SK-N-SH (cell line): ENCODE measurements at regions not wholly inside any gene's neighbourhood (a gene's known extent, or its start where the extent isn't known, plus 50 kb on each side); places are given as distances from the start of the nearest gene placed in this dataset.

Source experiments
- CTCF ChIA-PET: fragments of 300-600, 350-600 bp; formaldehyde crosslinking; extraction: SDS; loops from one replicate; lab custom pipeline; 2021; lab: Yijun Ruan, JAX
- POLR2A ChIA-PET: fragments of 350-600 bp; sonication (Branson Sonifier 250); formaldehyde crosslinking; extraction: SDS; loops from one replicate; lab custom pipeline; 2020; ENCODE audit warnings: antibody characterized with exemption, inconsistent platforms; lab: Yijun Ruan, JAX
- DNase-seq: peaks from one replicate; pipeline ENCODE4 v3.0.0; 2012
- H2AFZ ChIP-seq: fragments of 200-600 bp; sonication (generic); 2 replicates; pipeline ENCODE4 v1.8.1; 2016; ENCODE audit warnings: antibody characterized with exemption, mild to moderate bottlenecking, low read depth
- H3F3A ChIP-seq: fragments of 200-600 bp; sonication (generic); replicated peaks from 2 replicates; pipeline ENCODE3; 2016; ENCODE audit warnings: antibody characterized with exemption, mild to moderate bottlenecking; ENCODE audit not compliant: insufficient read depth
- H3K27ac ChIP-seq, 2 experiments: fragments of 200-500 bp in 1 of 2; fragments of 200-600 bp in 1 of 2; sonication (Bioruptor generic) in 1 of 2; sonication (generic), shearing (Covaris generic) in 1 of 2; 2 replicates each; pipeline versions ENCODE4 v1.5.1 to v1.6.1; 2014 to 2016; ENCODE audit warnings: low read depth in 2 of 2, inconsistent platforms in 1 of 2, low read length in 1 of 2, mild to moderate bottlenecking in 1 of 2, mixed read lengths in 1 of 2
- H3K27me3 ChIP-seq: fragments of 200-600 bp; sonication (generic), shearing (Covaris generic); 2 replicates; pipeline ENCODE4 v1.6.1; 2016; ENCODE audit warnings: mixed run types; ENCODE audit not compliant: insufficient read depth
- H3K36me3 ChIP-seq, 2 experiments: fragments of 200-500 bp in 1 of 2; fragments of 200-600 bp in 1 of 2; sonication (Bioruptor generic) in 1 of 2; sonication (generic) in 1 of 2; replicated peaks in 1 of 2; 2 replicates each; pipeline versions ENCODE3 to v1.5.1; 2014 to 2016; ENCODE audit warnings: low read length in 1 of 2, mild to moderate bottlenecking in 1 of 2; ENCODE audit not compliant: insufficient read depth in 2 of 2, control insufficient read depth in 1 of 2
- H3K4me1 ChIP-seq, 2 experiments: fragments of 200-500 bp in 1 of 2; fragments of 200-600 bp in 1 of 2; sonication (Bioruptor generic) in 1 of 2; sonication (generic), shearing (Covaris generic) in 1 of 2; 2 replicates each; pipeline versions ENCODE4 v1.5.1 to v1.6.1; 2014 to 2016; ENCODE audit warnings: low read depth in 1 of 2, low read length in 1 of 2, mixed run types in 1 of 2; ENCODE audit not compliant: insufficient read depth in 2 of 2, control insufficient read depth in 1 of 2
- H3K4me2 ChIP-seq: fragments of 200-600 bp; sonication (generic), shearing (Covaris generic); 2 replicates; pipeline ENCODE4 v1.6.1; 2017; ENCODE audit warnings: mixed run types
- H3K4me3 ChIP-seq, 2 experiments: fragments of 200-500 bp in 1 of 2; fragments of 200-600 bp in 1 of 2; sonication (Bioruptor generic) in 1 of 2; sonication (generic), shearing (Covaris generic) in 1 of 2; 2 replicates each; pipeline versions ENCODE4 v1.5.1 to v1.8.1; 2014 to 2016; ENCODE audit warnings: low read depth in 2 of 2, inconsistent platforms in 1 of 2, low read length in 1 of 2, mild to moderate bottlenecking in 1 of 2, mixed read lengths in 1 of 2, moderate library complexity in 1 of 2
- H3K79me2 ChIP-seq: fragments of 200-600 bp; sonication (generic); 2 replicates; pipeline ENCODE4 v1.8.1; 2017; ENCODE audit warnings: mild to moderate bottlenecking; ENCODE audit not compliant: insufficient read depth
- H3K9ac ChIP-seq: fragments of 200-600 bp; sonication (generic); 2 replicates; pipeline ENCODE4 v1.6.1; 2017; ENCODE audit warnings: mixed run types
- H3K9me2 ChIP-seq: fragments of 200-600 bp; sonication (generic); 2 replicates; pipeline ENCODE4 v1.6.1; 2017; ENCODE audit warnings: mixed run types
- H3K9me3 ChIP-seq: fragments of 200-600 bp; sonication (generic); 2 replicates; pipeline ENCODE4 v1.6.1; 2017; ENCODE audit warnings: mixed run types, mild to moderate bottlenecking, moderate library complexity
- H4K20me1 ChIP-seq: fragments of 200-600 bp; sonication (generic); 2 replicates; pipeline ENCODE4 v1.6.1; 2017; ENCODE audit warnings: mild to moderate bottlenecking, mixed run types; ENCODE audit not compliant: insufficient read depth
- CHD2 ChIP-seq: fragments of 150-350 bp; IDR thresholded peaks from 2 replicates; pipeline ENCODE4 v1.6.1; 2018; ENCODE audit warnings: low read length; ENCODE audit not compliant: partially characterized antibody
- CTCF ChIP-seq: fragments of 200-600 bp; sonication (generic); IDR thresholded peaks from 2 replicates; pipeline ENCODE4 v1.6.1; 2017; ENCODE audit warnings: antibody characterized with exemption, mild to moderate bottlenecking, moderate library complexity
- EP300 ChIP-seq, 2 experiments: IDR thresholded peaks; 2 replicates each; pipeline versions ENCODE4 v1.4.0 to v1.6.1; 2012; ENCODE audit warnings: borderline replicate concordance in 1 of 2, low read depth in 1 of 2, low read length in 1 of 2
- EZH2phosphoT487 ChIP-seq: fragments of 200-600 bp; sonication (generic); IDR thresholded peaks from 2 replicates; pipeline ENCODE4 v1.6.1; 2017; ENCODE audit warnings: low read depth, mixed run types, mild to moderate bottlenecking, antibody characterized with exemption, moderate library complexity, borderline replicate concordance
- FOSL2 ChIP-seq: IDR thresholded peaks from 2 replicates; pipeline ENCODE4 v1.4.0; 2012; ENCODE audit warnings: low read depth, mild to moderate bottlenecking, moderate library complexity, borderline replicate concordance
- GABPA ChIP-seq: IDR thresholded peaks from 2 replicates; pipeline ENCODE4 v1.4.0; 2012; ENCODE audit warnings: low read depth, mild to moderate bottlenecking
- IRF3 ChIP-seq: fragments of 150-350 bp; IDR thresholded peaks from 2 replicates; pipeline ENCODE4 v1.6.1; 2016; ENCODE audit warnings: mild to moderate bottlenecking, low read depth, low read length
- MEF2A ChIP-seq: IDR thresholded peaks from 2 replicates; pipeline ENCODE4 v1.4.0; 2012; ENCODE audit warnings: low read depth, borderline replicate concordance
- PBX3 ChIP-seq: IDR thresholded peaks from 2 replicates; pipeline ENCODE4; 2012
- RAD21 ChIP-seq: IDR thresholded peaks from 2 replicates; pipeline ENCODE4 v1.6.1; 2012; ENCODE audit warnings: mild to moderate bottlenecking, low read length
- RXRA ChIP-seq: IDR thresholded peaks from 2 replicates; pipeline ENCODE4 v1.4.0; 2012; ENCODE audit warnings: low read depth, mild to moderate bottlenecking, borderline replicate concordance
- SIN3A ChIP-seq: IDR thresholded peaks from 2 replicates; pipeline ENCODE4 v1.6.1; 2012; ENCODE audit warnings: low read depth, mild to moderate bottlenecking, low read length, moderate library complexity, borderline replicate concordance
- TAF1 ChIP-seq: IDR thresholded peaks from 2 replicates; pipeline ENCODE4 v1.6.1; 2012; ENCODE audit warnings: low read depth, mild to moderate bottlenecking, low read length, moderate library complexity, borderline replicate concordance
- TCF12 ChIP-seq: IDR thresholded peaks from 2 replicates; pipeline ENCODE4 v1.4.0; 2012
- TEAD4 ChIP-seq: IDR thresholded peaks from 2 replicates; pipeline ENCODE4 v1.4.0; 2012; ENCODE audit warnings: mild to moderate bottlenecking, borderline replicate concordance; ENCODE audit not compliant: insufficient read depth
- USF1 ChIP-seq: IDR thresholded peaks from 2 replicates; pipeline ENCODE4 v1.4.0; 2012; ENCODE audit warnings: low read depth, borderline replicate concordance
- USF2 ChIP-seq: fragments of 150-350 bp; IDR thresholded peaks from 2 replicates; pipeline ENCODE4 v1.6.1; 2017; ENCODE audit warnings: antibody characterized with exemption, low read length, low read depth, borderline replicate concordance
- ZBTB33 ChIP-seq: IDR thresholded peaks from 2 replicates; pipeline ENCODE4 v1.4.0; 2012; ENCODE audit warnings: low read depth, borderline replicate concordance
- WGBS: methylation state at CpG from one replicate; pipeline ENCODE4 v1.1.6; 2017; ENCODE audit warnings: low lambda C conversion rate; 5-methylcytosine and 5-hydroxymethylcytosine counted together

- no peak for DNase-seq
- CTCF ChIA-PET, result no interaction called here
Observed at GRCh38 chr2:200171731-200172482, 134.6 kb upstream of the SPATS2L start.

GRCh38 chr2:200172521-200172920 is 134.0 kb upstream of the SPATS2L start:
- no peak overlapping the region for H3K4me2 ChIP-seq
- no peaks in the 10 kb centered on the region for H4K20me1 ChIP-seq
- no peak overlapping the region for H3K9ac ChIP-seq
- no peaks in the 10 kb centered on the region for H3K4me1 ChIP-seq
- H2AFZ ChIP-seq, result no peak overlapping the region
- no peaks in the 10 kb centered on the region for H3K36me3 ChIP-seq
- no peak overlapping the region for H3K27ac ChIP-seq
- ChIA-PET POLR2A (no interaction called here), CTCF (no interaction called here)
- no peak overlapping the region for H3K4me3 ChIP-seq
- DNase-seq, result no peak
- no peaks in the 10 kb centered on the region for H3K79me2 ChIP-seq
- no peaks in the 10 kb centered on the region for H3F3A ChIP-seq
- no peak for TF ChIP-seq TCF12
- TF ChIP-seq EP300 (IDR thresholded peaks at IDR 0.05; ENCODE audit: borderline replicate concordance in 1 of 2, low read depth in 1 of 2, low read length in 1 of 2), result no peak
- no peak for TF ChIP-seq SIN3A
- no peak for TF ChIP-seq GABPA
- TF ChIP-seq CHD2, result no peak
- no peak for TF ChIP-seq USF2
- no peak for TF ChIP-seq FOSL2
- TF ChIP-seq RXRA, result no peak
- TF ChIP-seq PBX3, result no peak
- TF ChIP-seq CTCF, result no peak
- TF ChIP-seq ZBTB33, result no peak
- no peak for TF ChIP-seq USF1
- TF ChIP-seq MEF2A, result no peak
- no peak for TF ChIP-seq EZH2phosphoT487
- TF ChIP-seq TEAD4, result no peak
- TF ChIP-seq IRF3, result no peak
- TF ChIP-seq TAF1, result no peak
- TF ChIP-seq RAD21, result no peak
- H3K9me3 ChIP-seq, result no peaks in the 10 kb centered on the region
- no peaks in the 10 kb centered on the region for H3K9me2 ChIP-seq
- 83% methylated on average over 1 of the region's 1 CpG for WGBS
- H3K27me3 ChIP-seq, result no peaks in the 10 kb centered on the region

More at GRCh38 chr2:200171731-200172482, 134.6 kb upstream of the SPATS2L start:
- no peak overlapping the region for H3K27ac ChIP-seq
- H3K9ac ChIP-seq, result no peak overlapping the region
- POLR2A ChIA-PET, result no interaction called here
- H3K27me3 ChIP-seq, result no peaks in the 10 kb centered on the region
- H3K4me2 ChIP-seq, result no peak overlapping the region
- no peaks in the 10 kb centered on the region for H3K79me2 ChIP-seq
- no peak for TF ChIP-seq EP300 (IDR thresholded peaks at IDR 0.05; ENCODE audit: borderline replicate concordance in 1 of 2, low read depth in 1 of 2, low read length in 1 of 2)
- WGBS, result 46% methylated on average over 4 of the region's 4 CpGs
- no peaks in the 10 kb centered on the region for H3K9me2 ChIP-seq
- no peaks in the 10 kb centered on the region for H3K36me3 ChIP-seq
- H2AFZ ChIP-seq, result no peak overlapping the region
- H3K9me3 ChIP-seq, result no peaks in the 10 kb centered on the region
- H3K4me3 ChIP-seq, result no peak overlapping the region
- no peaks in the 10 kb centered on the region for H3F3A ChIP-seq
- H4K20me1 ChIP-seq, result no peaks in the 10 kb centered on the region
- H3K4me1 ChIP-seq, result no peaks in the 10 kb centered on the region
